ENCODE measurements at regions not wholly inside any gene's neighbourhood (a gene's known extent, or its start where the extent isn't known, plus 50 kb on each side); places are given as distances from the start of the nearest gene placed in this dataset.
A peak's percentile ranks its signal among the peaks of the same experiment; 100 is the strongest.

DNA sequence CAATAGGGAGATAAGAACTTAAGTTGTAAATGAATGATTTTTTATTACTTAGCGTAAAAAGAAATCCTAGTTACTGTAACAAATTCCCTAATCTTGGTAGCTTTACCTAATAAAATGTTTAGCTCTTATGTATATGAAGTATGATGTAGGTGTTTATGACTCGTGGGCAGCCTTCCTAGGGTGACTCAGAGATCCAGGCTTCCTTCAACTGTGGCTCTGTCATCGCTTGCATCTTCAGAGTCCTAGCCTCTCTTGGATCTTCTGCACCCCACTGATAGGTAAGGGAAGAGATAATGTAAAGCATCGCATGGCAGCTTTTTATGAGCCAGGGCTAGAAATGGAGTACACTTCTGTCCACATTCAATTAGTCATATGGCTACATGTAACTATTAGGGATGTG, 165.6 kb upstream of the GLRA2 start:
- CTCF ChIA-PET, result no interaction called here
- Histone ChIP-seq H3K4me1 (ENCODE audit: insufficient read depth, low read length, poor library complexity, severe bottlenecking) (no peaks in the 10 kb centered on the region), H3K36me3 (ENCODE audit: insufficient read depth, low read length, poor library complexity, severe bottlenecking) (no peaks in the 10 kb centered on the region), H3K27ac (ENCODE audit: low read depth, low read length, poor library complexity, severe bottlenecking) (no peak overlapping the region), H3K9me3 (ENCODE audit: low read depth, low read length, poor library complexity, severe bottlenecking) (no peaks in the 10 kb centered on the region), H3K4me3 (ENCODE audit: low read depth, low read length, poor library complexity, severe bottlenecking) (no peak overlapping the region), H3K27me3 (replicated peaks; ENCODE audit: insufficient read depth, low read depth, low read length, poor library complexity) (no peaks in the 10 kb centered on the region)
- POLR2A ChIA-PET (ENCODE audit: low non-redundant PET), result no interaction called here
- TF ChIP-seq, protein P1, sequence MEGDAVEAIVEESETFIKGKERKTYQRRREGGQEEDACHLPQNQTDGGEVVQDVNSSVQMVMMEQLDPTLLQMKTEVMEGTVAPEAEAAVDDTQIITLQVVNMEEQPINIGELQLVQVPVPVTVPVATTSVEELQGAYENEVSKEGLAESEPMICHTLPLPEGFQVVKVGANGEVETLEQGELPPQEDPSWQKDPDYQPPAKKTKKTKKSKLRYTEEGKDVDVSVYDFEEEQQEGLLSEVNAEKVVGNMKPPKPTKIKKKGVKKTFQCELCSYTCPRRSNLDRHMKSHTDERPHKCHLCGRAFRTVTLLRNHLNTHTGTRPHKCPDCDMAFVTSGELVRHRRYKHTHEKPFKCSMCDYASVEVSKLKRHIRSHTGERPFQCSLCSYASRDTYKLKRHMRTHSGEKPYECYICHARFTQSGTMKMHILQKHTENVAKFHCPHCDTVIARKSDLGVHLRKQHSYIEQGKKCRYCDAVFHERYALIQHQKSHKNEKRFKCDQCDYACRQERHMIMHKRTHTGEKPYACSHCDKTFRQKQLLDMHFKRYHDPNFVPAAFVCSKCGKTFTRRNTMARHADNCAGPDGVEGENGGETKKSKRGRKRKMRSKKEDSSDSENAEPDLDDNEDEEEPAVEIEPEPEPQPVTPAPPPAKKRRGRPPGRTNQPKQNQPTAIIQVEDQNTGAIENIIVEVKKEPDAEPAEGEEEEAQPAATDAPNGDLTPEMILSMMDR (conservative IDR thresholded peaks at IDR 0.05; ENCODE audit: low read depth, low read length), result no peak
- no peak for TF ChIP-seq EZH2 (IDR thresholded peaks at IDR 0.05; ENCODE audit: borderline replicate concordance, low read depth, low read length, poor library complexity, severe bottlenecking)
- BruUV-seq (replicated peaks), result no TSS peak
- no peak for DNase-seq (ENCODE audit: low spot score)
- intact Hi-C loops (cut with micrococcal nuclease; ENCODE audit: unreplicated experiment), result no loop called here

DNA sequence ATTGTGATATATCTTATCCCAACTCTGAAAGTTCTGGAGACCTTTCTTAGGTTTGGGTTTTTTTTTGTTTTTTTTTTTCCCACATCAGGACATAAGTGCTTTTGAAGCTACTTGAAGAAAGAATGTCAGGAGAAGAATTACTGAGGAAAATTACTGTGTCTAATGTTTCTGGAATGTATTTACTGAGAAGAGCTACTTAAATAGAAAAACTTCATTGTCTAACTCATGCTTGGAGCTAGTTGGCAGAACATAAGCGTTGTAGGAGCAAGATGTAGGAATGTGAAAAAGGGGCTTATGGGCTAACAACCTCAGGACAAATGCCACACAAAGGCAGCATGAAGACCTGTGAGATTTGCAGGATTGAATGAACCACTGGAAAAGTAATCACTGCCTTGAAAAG, 166.6 kb upstream of the GLRA2 start:
- no peaks in the 10 kb centered on the region for H3K36me3 ChIP-seq (ENCODE audit: insufficient read depth, low read length, poor library complexity, severe bottlenecking)
- intact Hi-C loops (cut with micrococcal nuclease; ENCODE audit: unreplicated experiment), result no loop called here
- CTCF ChIA-PET, result no interaction called here
- BruUV-seq (replicated peaks), result no TSS peak
- POLR2A ChIA-PET (ENCODE audit: low non-redundant PET), result no interaction called here
- no peak for DNase-seq (ENCODE audit: low spot score)
- H3K27ac ChIP-seq (ENCODE audit: low read depth, low read length, poor library complexity, severe bottlenecking), result no peak overlapping the region
- TF ChIP-seq, protein P1 (conservative IDR thresholded peaks at IDR 0.05; ENCODE audit: low read depth, low read length), result no peak
- H3K4me3 ChIP-seq (ENCODE audit: low read depth, low read length, poor library complexity, severe bottlenecking), result no peak overlapping the region
- no peaks in the 10 kb centered on the region for H3K27me3 ChIP-seq (replicated peaks; ENCODE audit: insufficient read depth, low read depth, low read length, poor library complexity)
- H3K4me1 ChIP-seq (ENCODE audit: insufficient read depth, low read length, poor library complexity, severe bottlenecking), result no peaks in the 10 kb centered on the region
- H3K9me3 ChIP-seq (ENCODE audit: low read depth, low read length, poor library complexity, severe bottlenecking), result no peaks in the 10 kb centered on the region

DNA sequence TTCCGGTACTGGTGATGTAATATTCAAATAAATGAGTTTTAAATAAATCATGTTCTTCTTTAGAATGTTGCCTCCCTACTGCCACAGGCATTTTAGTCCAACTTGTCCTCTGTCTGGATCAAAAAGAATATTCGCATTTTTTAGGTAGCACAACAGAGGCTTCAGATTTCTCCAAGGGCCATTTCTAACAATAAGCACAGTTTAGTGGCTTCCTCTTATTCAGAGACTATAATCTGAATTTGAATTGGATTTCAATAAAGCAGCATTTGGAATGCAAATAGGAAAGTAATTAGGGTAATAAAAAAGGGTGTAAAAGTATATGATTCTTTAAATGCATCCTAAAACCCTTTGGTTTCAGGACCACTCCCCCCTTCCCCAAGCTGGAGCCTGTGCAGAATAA, 167.9 kb upstream of the GLRA2 start:
- Histone ChIP-seq H3K4me3 (ENCODE audit: low read depth, low read length, poor library complexity, severe bottlenecking) (no peak overlapping the region), H3K9me3 (ENCODE audit: low read depth, low read length, poor library complexity, severe bottlenecking) (no peaks in the 10 kb centered on the region), H3K27me3 (replicated peaks; ENCODE audit: insufficient read depth, low read depth, low read length, poor library complexity) (no peaks in the 10 kb centered on the region), H3K36me3 (ENCODE audit: insufficient read depth, low read length, poor library complexity, severe bottlenecking) (no peaks in the 10 kb centered on the region), H3K27ac (ENCODE audit: low read depth, low read length, poor library complexity, severe bottlenecking) (no peak overlapping the region), H3K4me1 (ENCODE audit: insufficient read depth, low read length, poor library complexity, severe bottlenecking) (peaks cover 6% of the 10 kb centered on the region)
- DNase-seq (ENCODE audit: low spot score), result peak; percentile 58
- ChIA-PET POLR2A (ENCODE audit: low non-redundant PET) (interaction anchor here (0.8 kb wide), 1 partner anchor 9 kb away, joined by 4 read pairs; no protein-coding TSS in a partner anchor), CTCF (no interaction called here)
- intact Hi-C loops (cut with micrococcal nuclease; ENCODE audit: unreplicated experiment), result no loop called here
- no peak for TF ChIP-seq EZH2 (IDR thresholded peaks at IDR 0.05; ENCODE audit: borderline replicate concordance, low read depth, low read length, poor library complexity, severe bottlenecking)
- TF ChIP-seq, protein P1 (conservative IDR thresholded peaks at IDR 0.05; ENCODE audit: low read depth, low read length), result no peak
- BruUV-seq (replicated peaks), result no TSS peak

Measured in A673 (cell line).